Loucy (cell line): ENCODE measurements at regions not wholly inside any gene's neighbourhood (a gene's known extent, or its start where the extent isn't known, plus 50 kb on each side); places are given as distances from the start of the nearest gene placed in this dataset.

ENCODE experiments used
- EZH2phosphoT487 ChIP-seq: fragments of 200-600 bp; IDR thresholded peaks from 2 replicates; pipeline ENCODE4 v1.6.1; 2018; ENCODE audit warnings: antibody characterized with exemption, mild to moderate bottlenecking, moderate library complexity, borderline replicate concordance
- TF ChIP-seq, protein P1 (sequence below): fragments of 200-600 bp; sonication (generic); conservative IDR thresholded peaks from 2 replicates; pipeline ENCODE4 v1.5.1; 2014; ENCODE audit warnings: mild to moderate bottlenecking, antibody characterized with exemption, low read length

DNA sequence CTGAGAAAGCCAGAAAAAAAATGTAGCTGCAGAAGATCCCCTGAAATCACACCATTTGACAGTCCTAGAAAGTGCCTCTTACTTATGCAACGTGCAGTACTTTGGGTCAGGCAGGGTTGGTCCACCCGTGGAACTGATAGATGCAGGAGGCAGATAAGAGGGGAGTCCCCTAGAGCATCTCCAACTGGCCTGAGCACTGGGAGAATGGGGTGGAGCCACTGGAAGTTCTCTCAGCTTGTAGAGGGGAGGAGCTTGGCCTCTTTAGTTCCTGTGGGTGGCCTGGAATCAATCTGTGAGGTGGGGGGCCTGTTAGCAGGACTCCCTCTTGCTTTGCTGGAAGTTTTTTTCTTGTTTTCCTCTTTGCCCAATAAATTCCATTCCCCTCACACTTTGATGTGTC is 335.7 kb upstream of the NCAM2 start:
- TF ChIP-seq, protein P1, sequence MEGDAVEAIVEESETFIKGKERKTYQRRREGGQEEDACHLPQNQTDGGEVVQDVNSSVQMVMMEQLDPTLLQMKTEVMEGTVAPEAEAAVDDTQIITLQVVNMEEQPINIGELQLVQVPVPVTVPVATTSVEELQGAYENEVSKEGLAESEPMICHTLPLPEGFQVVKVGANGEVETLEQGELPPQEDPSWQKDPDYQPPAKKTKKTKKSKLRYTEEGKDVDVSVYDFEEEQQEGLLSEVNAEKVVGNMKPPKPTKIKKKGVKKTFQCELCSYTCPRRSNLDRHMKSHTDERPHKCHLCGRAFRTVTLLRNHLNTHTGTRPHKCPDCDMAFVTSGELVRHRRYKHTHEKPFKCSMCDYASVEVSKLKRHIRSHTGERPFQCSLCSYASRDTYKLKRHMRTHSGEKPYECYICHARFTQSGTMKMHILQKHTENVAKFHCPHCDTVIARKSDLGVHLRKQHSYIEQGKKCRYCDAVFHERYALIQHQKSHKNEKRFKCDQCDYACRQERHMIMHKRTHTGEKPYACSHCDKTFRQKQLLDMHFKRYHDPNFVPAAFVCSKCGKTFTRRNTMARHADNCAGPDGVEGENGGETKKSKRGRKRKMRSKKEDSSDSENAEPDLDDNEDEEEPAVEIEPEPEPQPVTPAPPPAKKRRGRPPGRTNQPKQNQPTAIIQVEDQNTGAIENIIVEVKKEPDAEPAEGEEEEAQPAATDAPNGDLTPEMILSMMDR = no peak
- no peak for TF ChIP-seq EZH2phosphoT487
